GM12864 (cell line): ENCODE measurements at regions not wholly inside any gene's neighbourhood (a gene's known extent, or its start where the extent isn't known, plus 50 kb on each side); places are given as distances from the start of the nearest gene placed in this dataset.

ENCODE experiments used
- DNase-seq: peaks from one replicate; pipeline ENCODE4 v3.0.0-alpha.2; 2011; ENCODE audit warnings: low read depth
- H3K4me3 ChIP-seq: 2 replicates; pipeline ENCODE4 v1.5.1; 2011; ENCODE audit warnings: mild to moderate bottlenecking, low read depth, low read length, control low read depth
- CTCF ChIP-seq: IDR thresholded peaks from 2 replicates; pipeline ENCODE4 v1.5.1; 2011; ENCODE audit warnings: low read depth, mild to moderate bottlenecking, moderate library complexity, low read length, control low read depth, inconsistent platforms; ENCODE audit errors: missing control alignments

GRCh38 chr10:117924820-117925219 is 121.9 kb downstream of the RAB11FIP2 start:
- DNase-seq = no peak
- no peak overlapping the region for H3K4me3 ChIP-seq
- no peak for TF ChIP-seq CTCF

- TF ChIP-seq CTCF = no peak
- no peak for DNase-seq
- H3K4me3 ChIP-seq = no peak overlapping the region
Observed at GRCh38 chr10:117925369-117925768, 121.4 kb downstream of the RAB11FIP2 start.

GRCh38 chr10:117926491-117926890 is 120.2 kb downstream of the RAB11FIP2 start:
- no peak for DNase-seq
- H3K4me3 ChIP-seq = no peak overlapping the region
- no peak for TF ChIP-seq CTCF

GRCh38 chr10:117927332-117927731 is 119.4 kb downstream of the RAB11FIP2 start:
- no peak for TF ChIP-seq CTCF
- no peak for DNase-seq
- no peak overlapping the region for H3K4me3 ChIP-seq

GRCh38 chr10:117927871-117928270 is 118.9 kb downstream of the RAB11FIP2 start:
- DNase-seq = no peak
- no peak for TF ChIP-seq CTCF
- no peak overlapping the region for H3K4me3 ChIP-seq

GRCh38 chr10:117928281-117928680 is 118.5 kb downstream of the RAB11FIP2 start:
- no peak overlapping the region for H3K4me3 ChIP-seq
- DNase-seq = no peak
- TF ChIP-seq CTCF = no peak

- no peak for TF ChIP-seq CTCF
- H3K4me3 ChIP-seq = no peak overlapping the region
Observed at GRCh38 chr10:117928741-117929140, 118.0 kb downstream of the RAB11FIP2 start.

More at GRCh38 chr10:117928741-117929140, 118.0 kb downstream of the RAB11FIP2 start:
- DNase-seq = no peak
